ENCODE measurements at regions not wholly inside any gene's neighbourhood (a gene's known extent, or its start where the extent isn't known, plus 50 kb on each side); places are given as distances from the start of the nearest gene placed in this dataset.

- TF ChIP-seq, protein P1, sequence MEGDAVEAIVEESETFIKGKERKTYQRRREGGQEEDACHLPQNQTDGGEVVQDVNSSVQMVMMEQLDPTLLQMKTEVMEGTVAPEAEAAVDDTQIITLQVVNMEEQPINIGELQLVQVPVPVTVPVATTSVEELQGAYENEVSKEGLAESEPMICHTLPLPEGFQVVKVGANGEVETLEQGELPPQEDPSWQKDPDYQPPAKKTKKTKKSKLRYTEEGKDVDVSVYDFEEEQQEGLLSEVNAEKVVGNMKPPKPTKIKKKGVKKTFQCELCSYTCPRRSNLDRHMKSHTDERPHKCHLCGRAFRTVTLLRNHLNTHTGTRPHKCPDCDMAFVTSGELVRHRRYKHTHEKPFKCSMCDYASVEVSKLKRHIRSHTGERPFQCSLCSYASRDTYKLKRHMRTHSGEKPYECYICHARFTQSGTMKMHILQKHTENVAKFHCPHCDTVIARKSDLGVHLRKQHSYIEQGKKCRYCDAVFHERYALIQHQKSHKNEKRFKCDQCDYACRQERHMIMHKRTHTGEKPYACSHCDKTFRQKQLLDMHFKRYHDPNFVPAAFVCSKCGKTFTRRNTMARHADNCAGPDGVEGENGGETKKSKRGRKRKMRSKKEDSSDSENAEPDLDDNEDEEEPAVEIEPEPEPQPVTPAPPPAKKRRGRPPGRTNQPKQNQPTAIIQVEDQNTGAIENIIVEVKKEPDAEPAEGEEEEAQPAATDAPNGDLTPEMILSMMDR (conservative IDR thresholded peaks at IDR 0.05; ENCODE audit: low read length), result no peak
- no peak for TF ChIP-seq EZH2phosphoT487 (IDR thresholded peaks at IDR 0.05; ENCODE audit: borderline replicate concordance)
Measured at GRCh38 chr13:85009447-85009846, 789.8 kb downstream of the SLITRK6 start.
